HG03571 (cell line): ENCODE measurements at regions not wholly inside any gene's neighbourhood (a gene's known extent, or its start where the extent isn't known, plus 50 kb on each side); places are given as distances from the start of the nearest gene placed in this dataset.

ENCODE experiments used
- ATAC-seq: cut with Tn5 transposase; IDR thresholded peaks from one replicate; pipeline ENCODE4 v1.9.1; 2021; ENCODE audit not compliant: unreplicated experiment

- ATAC-seq, result no peak
These were observed 717.2 kb downstream of the NCAM2 start for GRCh38 chr21:21715266-21715969.

- no peak for ATAC-seq
These were observed 724.5 kb downstream of the NCAM2 start for GRCh38 chr21:21722731-21723130.

- no peak for ATAC-seq
These were observed 732.3 kb downstream of the NCAM2 start for GRCh38 chr21:21730512-21730911.

GRCh38 chr21:21731626-21732025 is 733.4 kb downstream of the NCAM2 start:
- no peak for ATAC-seq

- ATAC-seq, result no peak
These were observed 735.9 kb downstream of the NCAM2 start for GRCh38 chr21:21734088-21734487.

GRCh38 chr21:21737186-21737585 is 739.0 kb downstream of the NCAM2 start:
- ATAC-seq, result no peak

GRCh38 chr21:21740207-21740606 is 742.0 kb downstream of the NCAM2 start:
- no peak for ATAC-seq

- ATAC-seq, result no peak
These were observed 752.1 kb downstream of the NCAM2 start for GRCh38 chr21:21750124-21750825.

GRCh38 chr21:21751286-21751685 is 753.1 kb downstream of the NCAM2 start:
- no peak for ATAC-seq

GRCh38 chr21:21762855-21763254 is 764.6 kb downstream of the NCAM2 start:
- ATAC-seq, result no peak

- no peak for ATAC-seq
These were observed 766.1 kb downstream of the NCAM2 start for GRCh38 chr21:21764281-21764680.

- no peak for ATAC-seq
These were observed 769.1 kb downstream of the NCAM2 start for GRCh38 chr21:21767276-21767675.

GRCh38 chr21:21788591-21788990 is 790.4 kb downstream of the NCAM2 start:
- no peak for ATAC-seq

- ATAC-seq, result no peak
These were observed 803.7 kb downstream of the NCAM2 start for GRCh38 chr21:21801921-21802320.

- ATAC-seq, result no peak
These were observed 808.7 kb downstream of the NCAM2 start for GRCh38 chr21:21806711-21807597.

GRCh38 chr21:21807598-21807903 is 809.3 kb downstream of the NCAM2 start:
- no peak for ATAC-seq

- no peak for ATAC-seq
These were observed 815.1 kb downstream of the NCAM2 start for GRCh38 chr21:21813289-21813688.

GRCh38 chr21:21813934-21814333 is 815.7 kb downstream of the NCAM2 start:
- no peak for ATAC-seq

GRCh38 chr21:21816778-21817177 is 818.6 kb downstream of the NCAM2 start:
- ATAC-seq, result no peak

GRCh38 chr21:21818898-21819297 is 820.7 kb downstream of the NCAM2 start:
- ATAC-seq, result no peak

- no peak for ATAC-seq
These were observed 829.9 kb downstream of the NCAM2 start for GRCh38 chr21:21828130-21828529.

- no peak for ATAC-seq
These were observed 832.8 kb downstream of the NCAM2 start for GRCh38 chr21:21831036-21831435.
